Osteoblast (primary cell): ENCODE measurements at regions not wholly inside any gene's neighbourhood (a gene's known extent, or its start where the extent isn't known, plus 50 kb on each side); places are given as distances from the start of the nearest gene placed in this dataset.
"Not testable (repeated sequence)": the region's sequence is repeated elsewhere in the genome, so short reads cannot be mapped to it uniquely, and the experiment has no call there.

ENCODE experiments used
- DNase-seq: peaks from one replicate; pipeline ENCODE4 v3.0.0; 2011; ENCODE audit warnings: low spot score, mixed read lengths; ENCODE audit not compliant: insufficient read length; ENCODE audit errors: missing footprints
- H2AFZ ChIP-seq: 2 replicates; pipeline ENCODE4 v1.6.0; 2011; ENCODE audit warnings: mild to moderate bottlenecking, low read length
- H3K27ac ChIP-seq: 2 replicates; pipeline ENCODE4 v1.5.1; 2011; ENCODE audit warnings: mild to moderate bottlenecking, low read depth, low read length, moderate library complexity
- H3K27me3 ChIP-seq: 2 replicates; pipeline ENCODE4 v1.6.0; 2012; ENCODE audit warnings: mild to moderate bottlenecking, control low read depth, inconsistent platforms, low read length, moderate library complexity; ENCODE audit not compliant: insufficient read depth
- H3K36me3 ChIP-seq: 2 replicates; pipeline ENCODE4 v1.5.1; 2011; ENCODE audit warnings: mild to moderate bottlenecking, low read length, control low read depth, moderate library complexity; ENCODE audit not compliant: insufficient read depth
- H3K4me1 ChIP-seq: 2 replicates; pipeline ENCODE4 v1.5.1; 2011; ENCODE audit warnings: mild to moderate bottlenecking, low read length, control low read depth, moderate library complexity; ENCODE audit not compliant: insufficient read depth
- H3K4me2 ChIP-seq: 2 replicates; pipeline ENCODE4 v1.6.0; 2011; ENCODE audit warnings: mild to moderate bottlenecking, low read length; ENCODE audit not compliant: insufficient read depth
- H3K4me3 ChIP-seq: fragments of 200-600 bp; sonication (generic); 3 replicates; pipeline ENCODE4 v1.5.1; 2012; ENCODE audit warnings: mild to moderate bottlenecking, low read length, inconsistent platforms; ENCODE audit not compliant: insufficient read depth
- H3K79me2 ChIP-seq: 2 replicates; pipeline ENCODE4 v1.6.0; 2012; ENCODE audit warnings: mild to moderate bottlenecking, low read length, control low read depth, inconsistent platforms; ENCODE audit not compliant: insufficient read depth
- H3K9me3 ChIP-seq: 2 replicates; pipeline ENCODE4 v1.5.1; 2011; ENCODE audit warnings: low read depth, low read length, control low read depth
- H4K20me1 ChIP-seq: 2 replicates; pipeline ENCODE4 v1.6.0; 2012; ENCODE audit warnings: mild to moderate bottlenecking, low read length, control low read depth; ENCODE audit not compliant: insufficient read depth
- CTCF ChIP-seq: IDR thresholded peaks from 2 replicates; pipeline ENCODE4 v1.5.1; 2011; ENCODE audit warnings: mild to moderate bottlenecking, low read depth, low read length, moderate library complexity; ENCODE audit errors: extremely low read depth

- Histone ChIP-seq H2AFZ (no peak overlapping the region), H3K9me3 (no peaks in the 10 kb centered on the region), H3K36me3 (no peaks in the 10 kb centered on the region), H3K79me2 (no peaks in the 10 kb centered on the region), H3K27me3 (no peaks in the 10 kb centered on the region), H3K27ac (no peak overlapping the region), H3K4me1 (no peaks in the 10 kb centered on the region), H3K4me3 (no peak overlapping the region), H3K4me2 (no peak overlapping the region), H4K20me1 (no peaks in the 10 kb centered on the region)
- DNase-seq, result no peak
- no peak for TF ChIP-seq CTCF
Observed at GRCh38 chr21:18819507-18819906, 415.9 kb upstream of the TMPRSS15 start.

- H3K27me3 ChIP-seq, result no peaks in the 10 kb centered on the region
- H3K4me3 ChIP-seq, result no peak overlapping the region
- no peak overlapping the region for H2AFZ ChIP-seq
- H3K27ac ChIP-seq, result no peak overlapping the region
- DNase-seq, result no peak
- H3K79me2 ChIP-seq, result no peaks in the 10 kb centered on the region
- TF ChIP-seq CTCF, result no peak
- no peaks in the 10 kb centered on the region for H3K4me1 ChIP-seq
- H4K20me1 ChIP-seq, result no peaks in the 10 kb centered on the region
- no peaks in the 10 kb centered on the region for H3K9me3 ChIP-seq
- no peak overlapping the region for H3K4me2 ChIP-seq
- no peaks in the 10 kb centered on the region for H3K36me3 ChIP-seq
Observed at GRCh38 chr21:18826562-18826961, 423.0 kb upstream of the TMPRSS15 start.

GRCh38 chr21:18831942-18832676, 428.5 kb upstream of the TMPRSS15 start:
- no peak overlapping the region for H3K4me3 ChIP-seq
- no peaks in the 10 kb centered on the region for H3K4me1 ChIP-seq
- H3K36me3 ChIP-seq, result no peaks in the 10 kb centered on the region
- no peak for TF ChIP-seq CTCF
- H2AFZ ChIP-seq, result no peak overlapping the region
- H3K4me2 ChIP-seq, result no peak overlapping the region
- DNase-seq, result no peak
- no peaks in the 10 kb centered on the region for H3K79me2 ChIP-seq
- H3K27me3 ChIP-seq, result no peaks in the 10 kb centered on the region
- H3K27ac ChIP-seq, result no peak overlapping the region
- H3K9me3 ChIP-seq, result no peaks in the 10 kb centered on the region
- no peaks in the 10 kb centered on the region for H4K20me1 ChIP-seq

GRCh38 chr21:18832950-18833349, 429.4 kb upstream of the TMPRSS15 start:
- Histone ChIP-seq H3K4me1 (no peaks in the 10 kb centered on the region), H3K36me3 (no peaks in the 10 kb centered on the region), H3K27ac (no peak overlapping the region), H3K4me3 (no peak overlapping the region), H3K4me2 (no peak overlapping the region), H3K9me3 (no peaks in the 10 kb centered on the region), H4K20me1 (no peaks in the 10 kb centered on the region), H3K79me2 (no peaks in the 10 kb centered on the region), H2AFZ (no peak overlapping the region), H3K27me3 (no peaks in the 10 kb centered on the region)
- no peak for DNase-seq
- no peak for TF ChIP-seq CTCF

- H3K9me3 ChIP-seq, H3K4me3 ChIP-seq, H3K4me2 ChIP-seq, H3K79me2 ChIP-seq, H3K27me3 ChIP-seq, H2AFZ ChIP-seq, H3K4me1 ChIP-seq, H3K36me3 ChIP-seq, H4K20me1 ChIP-seq, H3K27ac ChIP-seq, DNase-seq: not testable (repeated sequence)
Observed at GRCh38 chr21:18834121-18834520, 430.5 kb upstream of the TMPRSS15 start.
